ENCODE measurements at regions not wholly inside any gene's neighbourhood (a gene's known extent, or its start where the extent isn't known, plus 50 kb on each side); places are given as distances from the start of the nearest gene placed in this dataset.

DNA sequence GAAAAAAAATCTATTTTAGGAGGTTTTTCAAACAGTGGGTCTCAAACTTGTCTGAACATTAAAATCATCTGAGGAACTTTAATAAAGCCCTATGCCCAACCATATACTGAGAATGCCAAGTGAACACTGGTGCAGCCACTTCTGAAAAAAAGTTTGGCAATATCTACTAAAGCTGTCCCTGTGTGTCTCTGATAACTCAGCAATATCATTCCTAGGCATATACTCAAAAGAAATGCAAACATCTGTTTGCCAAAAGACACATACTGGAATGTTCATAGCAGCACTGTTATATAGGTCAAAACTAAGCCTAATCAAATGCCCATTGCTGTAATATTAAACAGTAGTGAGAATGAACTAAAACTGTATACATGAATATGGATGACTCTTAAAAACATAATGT, 74.2 kb upstream of the RGS4 start:
- intact Hi-C loops (cut with DNase I): no loop called here
- Histone ChIP-seq H3K9me3 (no peaks in the 10 kb centered on the region), H3K36me3 (no peaks in the 10 kb centered on the region), H3K27ac (no peak overlapping the region), H3K27me3 (no peaks in the 10 kb centered on the region), H3K4me3 (replicated peaks in 1 of 3) (no peak overlapping the region), H3K4me1 (no peaks in the 10 kb centered on the region)
- TF ChIP-seq, protein P1, sequence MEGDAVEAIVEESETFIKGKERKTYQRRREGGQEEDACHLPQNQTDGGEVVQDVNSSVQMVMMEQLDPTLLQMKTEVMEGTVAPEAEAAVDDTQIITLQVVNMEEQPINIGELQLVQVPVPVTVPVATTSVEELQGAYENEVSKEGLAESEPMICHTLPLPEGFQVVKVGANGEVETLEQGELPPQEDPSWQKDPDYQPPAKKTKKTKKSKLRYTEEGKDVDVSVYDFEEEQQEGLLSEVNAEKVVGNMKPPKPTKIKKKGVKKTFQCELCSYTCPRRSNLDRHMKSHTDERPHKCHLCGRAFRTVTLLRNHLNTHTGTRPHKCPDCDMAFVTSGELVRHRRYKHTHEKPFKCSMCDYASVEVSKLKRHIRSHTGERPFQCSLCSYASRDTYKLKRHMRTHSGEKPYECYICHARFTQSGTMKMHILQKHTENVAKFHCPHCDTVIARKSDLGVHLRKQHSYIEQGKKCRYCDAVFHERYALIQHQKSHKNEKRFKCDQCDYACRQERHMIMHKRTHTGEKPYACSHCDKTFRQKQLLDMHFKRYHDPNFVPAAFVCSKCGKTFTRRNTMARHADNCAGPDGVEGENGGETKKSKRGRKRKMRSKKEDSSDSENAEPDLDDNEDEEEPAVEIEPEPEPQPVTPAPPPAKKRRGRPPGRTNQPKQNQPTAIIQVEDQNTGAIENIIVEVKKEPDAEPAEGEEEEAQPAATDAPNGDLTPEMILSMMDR (IDR thresholded peaks at IDR 0.05): no peak
- TF ChIP-seq POLR2A (IDR thresholded peaks at IDR 0.05): no peak
- no peak for DNase-seq

DNA sequence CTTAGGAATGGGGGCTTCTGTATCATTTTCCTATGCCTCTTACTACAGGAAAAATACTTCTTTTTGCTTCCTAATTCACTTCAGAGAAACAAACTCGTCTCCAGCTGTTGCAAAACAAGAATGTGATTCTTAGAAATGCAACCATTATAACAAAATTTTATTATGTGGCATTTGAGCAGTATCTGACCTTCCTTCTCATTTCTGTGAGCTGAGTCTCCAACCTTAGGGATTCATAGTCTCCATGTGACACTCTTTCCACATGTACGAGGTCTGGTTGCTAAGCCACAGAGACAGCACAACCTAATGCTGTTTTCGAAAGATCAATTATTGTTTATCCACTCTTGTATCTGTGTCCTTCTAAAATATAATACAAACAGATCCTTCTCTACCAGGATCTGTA, 75.3 kb upstream of the RGS4 start:
- intact Hi-C loops (cut with DNase I): no loop called here
- Histone ChIP-seq H3K4me1 (no peaks in the 10 kb centered on the region), H3K9me3 (no peaks in the 10 kb centered on the region), H3K36me3 (no peaks in the 10 kb centered on the region), H3K4me3 (replicated peaks in 1 of 3) (no peak overlapping the region), H3K27ac (no peak overlapping the region), H3K27me3 (no peaks in the 10 kb centered on the region)
- no peak for DNase-seq
- WGBS, 2 donors: 72 to 91% methylated on average over 3 of the region's 3 CpGs
- TF ChIP-seq POLR2A (IDR thresholded peaks at IDR 0.05): no peak
- TF ChIP-seq, protein P1 (IDR thresholded peaks at IDR 0.05): no peak

DNA sequence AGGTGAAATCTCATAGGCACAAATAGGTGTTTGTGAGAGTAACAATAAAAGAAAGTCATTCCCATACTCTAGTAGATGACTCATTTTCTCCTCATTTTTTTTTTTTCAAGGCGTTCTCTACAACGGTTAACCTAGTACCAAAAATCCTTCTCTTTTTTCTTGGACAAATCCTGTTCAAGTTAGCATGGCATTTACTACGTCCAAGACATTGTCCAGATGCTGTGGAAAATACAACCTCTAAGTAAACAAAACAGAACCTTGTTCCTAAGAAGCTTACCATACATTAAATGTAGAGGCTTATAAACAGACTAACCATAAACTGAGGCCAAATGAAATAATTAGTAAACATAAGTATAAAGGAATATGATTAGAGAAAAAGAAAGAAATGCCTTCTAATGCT, 76.2 kb upstream of the RGS4 start:
- H3K27me3 ChIP-seq: no peaks in the 10 kb centered on the region
- intact Hi-C loops (cut with DNase I): no loop called here
- TF ChIP-seq POLR2A (IDR thresholded peaks at IDR 0.05): no peak
- TF ChIP-seq, protein P1 (IDR thresholded peaks at IDR 0.05): no peak
- H3K27ac ChIP-seq: no peak overlapping the region
- 82 to 87% methylated on average over 3 of the region's 3 CpGs for WGBS, 2 donors
- H3K4me3 ChIP-seq (replicated peaks in 1 of 3): no peak overlapping the region
- H3K9me3 ChIP-seq: no peaks in the 10 kb centered on the region
- DNase-seq: no peak
- no peaks in the 10 kb centered on the region for H3K36me3 ChIP-seq
- H3K4me1 ChIP-seq: no peaks in the 10 kb centered on the region

DNA sequence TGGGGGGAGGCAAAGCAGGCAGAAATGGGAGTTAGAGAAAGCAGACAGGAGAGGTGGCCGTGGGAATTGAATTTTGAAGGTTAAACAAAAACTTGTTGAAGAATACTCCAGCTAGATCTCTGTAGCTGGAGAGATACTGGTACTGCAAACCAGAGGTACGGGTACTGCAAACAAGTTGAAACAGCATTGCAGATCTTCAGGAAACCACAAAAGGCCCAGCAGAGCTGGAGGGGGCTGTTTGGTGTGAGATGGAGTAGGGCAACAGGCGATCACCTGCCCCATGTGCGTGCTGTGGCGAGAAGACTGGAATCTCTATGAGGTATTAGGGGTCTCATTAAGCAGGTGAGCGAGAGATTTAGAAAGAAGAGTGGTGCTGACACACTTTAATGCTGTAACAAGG, 77.7 kb upstream of the RGS4 start:
- WGBS, 2 donors: 85 to 91% methylated on average over 6 of the region's 6 CpGs
- no peak overlapping the region for H3K27ac ChIP-seq
- DNase-seq: no peak
- H3K27me3 ChIP-seq: no peaks in the 10 kb centered on the region
- no peaks in the 10 kb centered on the region for H3K36me3 ChIP-seq
- H3K9me3 ChIP-seq: no peaks in the 10 kb centered on the region
- intact Hi-C loops (cut with DNase I): no loop called here
- no peak overlapping the region for H3K4me3 ChIP-seq (replicated peaks in 1 of 3)
- H3K4me1 ChIP-seq: no peaks in the 10 kb centered on the region
- TF ChIP-seq, protein P1 (IDR thresholded peaks at IDR 0.05): no peak
- no peak for TF ChIP-seq POLR2A (IDR thresholded peaks at IDR 0.05)

DNA sequence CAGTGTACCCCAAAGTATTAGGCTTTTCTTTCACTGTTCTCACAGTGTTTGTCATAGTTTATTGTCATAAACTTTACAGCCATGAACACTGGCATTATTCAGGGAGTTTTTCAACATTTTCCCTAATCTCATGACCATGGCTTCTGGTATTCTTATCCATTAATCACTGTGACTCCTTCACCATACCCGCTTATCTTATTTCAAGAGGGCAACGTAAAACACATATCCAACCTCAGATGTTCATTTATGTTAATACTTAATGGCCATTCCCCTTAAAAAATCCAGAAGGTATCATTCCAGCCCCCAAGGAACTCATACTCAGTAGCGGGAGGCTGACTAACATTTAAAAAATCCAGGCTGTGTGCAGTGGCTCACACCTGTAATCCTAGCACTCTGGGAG, 78.5 kb upstream of the RGS4 start:
- WGBS, 2 donors: 85 to 89% methylated on average over 3 of the region's 3 CpGs
- no peak for DNase-seq
- Histone ChIP-seq H3K4me1 (no peaks in the 10 kb centered on the region), H3K27me3 (no peaks in the 10 kb centered on the region), H3K27ac (no peak overlapping the region), H3K9me3 (no peaks in the 10 kb centered on the region), H3K4me3 (replicated peaks in 1 of 3) (no peak overlapping the region), H3K36me3 (no peaks in the 10 kb centered on the region)
- intact Hi-C loops (cut with DNase I): no loop called here
- TF ChIP-seq, protein P1 (IDR thresholded peaks at IDR 0.05): no peak
- no peak for TF ChIP-seq POLR2A (IDR thresholded peaks at IDR 0.05)
